ENCODE measurements at regions not wholly inside any gene's neighbourhood (a gene's known extent, or its start where the extent isn't known, plus 50 kb on each side); places are given as distances from the start of the nearest gene placed in this dataset.

DNA sequence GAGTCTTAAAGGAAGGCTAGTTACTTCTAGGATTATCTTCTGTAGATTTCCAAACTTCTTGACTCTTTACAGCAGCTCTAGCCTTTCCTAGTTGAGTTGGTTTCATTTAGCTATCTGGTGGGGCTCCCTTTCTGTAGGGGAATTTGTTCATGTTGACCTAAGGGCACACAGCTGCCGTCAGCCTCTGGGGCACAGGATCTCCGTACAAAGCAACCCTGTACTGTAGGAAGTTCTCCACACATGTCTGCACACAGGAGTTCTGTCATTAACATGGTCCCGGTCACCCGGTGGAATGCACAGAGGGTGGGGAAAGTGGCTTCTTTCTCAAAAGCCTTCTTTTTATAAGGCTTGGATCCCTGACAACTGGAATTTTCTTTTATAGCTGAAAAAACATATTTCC lies 88.7 kb upstream of the TNIK start:
- Histone ChIP-seq H3K27ac (ENCODE audit: low read depth in 1 of 2, low read length in 1 of 2) (no peak overlapping the region), H3K4me3 (no peak overlapping the region), H3K9me3 (ENCODE audit: control insufficient read depth in 4 of 4, insufficient read depth in 3 of 4, low read length in 3 of 4) (no peaks in the 10 kb centered on the region), H3K36me3 (ENCODE audit: control insufficient read depth in 4 of 4, insufficient read depth in 4 of 4, low read length in 4 of 4) (no peaks in the 10 kb centered on the region), H3K4me1 (ENCODE audit: control insufficient read depth in 5 of 5, insufficient read depth in 5 of 5, low read length in 5 of 5) (peaks cover 0 to 6% (median 3%) of the 10 kb centered on the region in 5 donors), H3K9ac (ENCODE audit: insufficient read depth in 1 of 2, low read length in 2 of 2) (no peak overlapping the region), H3K27me3 (ENCODE audit: control insufficient read depth in 3 of 3, insufficient read depth in 3 of 3, low read length in 2 of 3) (no peaks in the 10 kb centered on the region)
- ATAC-seq (ENCODE audit: insufficient read depth, low FRiP score) (no peak), DNase-seq (peak in 1 of 3 donors; percentile 15)
- 62 to 75% methylated on average over 4 of the region's 4 CpGs for WGBS, 2 donors
- TF ChIP-seq, protein P1, sequence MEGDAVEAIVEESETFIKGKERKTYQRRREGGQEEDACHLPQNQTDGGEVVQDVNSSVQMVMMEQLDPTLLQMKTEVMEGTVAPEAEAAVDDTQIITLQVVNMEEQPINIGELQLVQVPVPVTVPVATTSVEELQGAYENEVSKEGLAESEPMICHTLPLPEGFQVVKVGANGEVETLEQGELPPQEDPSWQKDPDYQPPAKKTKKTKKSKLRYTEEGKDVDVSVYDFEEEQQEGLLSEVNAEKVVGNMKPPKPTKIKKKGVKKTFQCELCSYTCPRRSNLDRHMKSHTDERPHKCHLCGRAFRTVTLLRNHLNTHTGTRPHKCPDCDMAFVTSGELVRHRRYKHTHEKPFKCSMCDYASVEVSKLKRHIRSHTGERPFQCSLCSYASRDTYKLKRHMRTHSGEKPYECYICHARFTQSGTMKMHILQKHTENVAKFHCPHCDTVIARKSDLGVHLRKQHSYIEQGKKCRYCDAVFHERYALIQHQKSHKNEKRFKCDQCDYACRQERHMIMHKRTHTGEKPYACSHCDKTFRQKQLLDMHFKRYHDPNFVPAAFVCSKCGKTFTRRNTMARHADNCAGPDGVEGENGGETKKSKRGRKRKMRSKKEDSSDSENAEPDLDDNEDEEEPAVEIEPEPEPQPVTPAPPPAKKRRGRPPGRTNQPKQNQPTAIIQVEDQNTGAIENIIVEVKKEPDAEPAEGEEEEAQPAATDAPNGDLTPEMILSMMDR (IDR thresholded peaks at IDR 0.05; ENCODE audit: control extremely low read depth, extremely low read depth): no peak

DNA sequence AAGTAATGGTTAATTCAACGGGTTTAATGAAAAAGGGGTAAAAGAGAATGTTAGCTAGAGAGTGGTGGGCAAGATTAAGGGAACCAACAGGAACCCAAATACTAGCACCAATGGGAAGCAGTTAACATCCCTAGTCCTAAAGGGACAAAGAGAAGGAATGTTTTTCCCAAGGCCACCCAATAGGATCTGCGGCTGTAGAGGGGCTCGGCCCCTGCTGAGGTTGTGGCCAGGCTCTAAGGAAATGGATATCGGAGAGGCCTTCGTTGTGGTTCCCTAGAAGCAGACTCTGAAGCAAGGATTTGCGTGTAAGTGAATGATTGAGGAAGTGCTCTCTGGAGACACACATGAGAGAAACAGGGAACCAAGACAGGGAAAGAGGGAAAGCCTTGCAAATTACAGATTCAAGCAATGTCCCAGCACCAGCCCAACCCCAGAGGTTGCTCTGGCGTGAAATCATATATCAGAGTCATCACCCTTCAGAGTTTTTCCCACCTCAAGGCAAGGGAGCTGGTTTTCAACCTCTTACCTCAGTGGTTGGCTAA lies 83.6 kb upstream of the TNIK start:
- peaks cover 0 to 4% (median 2%) of the 10 kb centered on the region in 5 donors for H3K4me1 ChIP-seq (ENCODE audit: control insufficient read depth in 5 of 5, insufficient read depth in 5 of 5, low read length in 5 of 5)
- TF ChIP-seq, protein P1 (IDR thresholded peaks at IDR 0.05; ENCODE audit: control extremely low read depth, extremely low read depth): no peak
- no peak overlapping the region for H3K27ac ChIP-seq (ENCODE audit: low read depth in 1 of 2, low read length in 1 of 2)
- H3K9ac ChIP-seq (ENCODE audit: insufficient read depth in 1 of 2, low read length in 2 of 2): no peak overlapping the region
- no peaks in the 10 kb centered on the region for H3K27me3 ChIP-seq (ENCODE audit: control insufficient read depth in 3 of 3, insufficient read depth in 3 of 3, low read length in 2 of 3)
- ATAC-seq (ENCODE audit: insufficient read depth, low FRiP score): no peak
- H3K36me3 ChIP-seq (ENCODE audit: control insufficient read depth in 4 of 4, insufficient read depth in 4 of 4, low read length in 4 of 4): no peaks in the 10 kb centered on the region
- no peaks in the 10 kb centered on the region for H3K9me3 ChIP-seq (ENCODE audit: control insufficient read depth in 4 of 4, insufficient read depth in 3 of 4, low read length in 3 of 4)
- DNase-seq: no peak
- 67 to 82% methylated on average over 7 of the region's 7 CpGs for WGBS, 2 donors
- no peak overlapping the region for H3K4me3 ChIP-seq

DNA sequence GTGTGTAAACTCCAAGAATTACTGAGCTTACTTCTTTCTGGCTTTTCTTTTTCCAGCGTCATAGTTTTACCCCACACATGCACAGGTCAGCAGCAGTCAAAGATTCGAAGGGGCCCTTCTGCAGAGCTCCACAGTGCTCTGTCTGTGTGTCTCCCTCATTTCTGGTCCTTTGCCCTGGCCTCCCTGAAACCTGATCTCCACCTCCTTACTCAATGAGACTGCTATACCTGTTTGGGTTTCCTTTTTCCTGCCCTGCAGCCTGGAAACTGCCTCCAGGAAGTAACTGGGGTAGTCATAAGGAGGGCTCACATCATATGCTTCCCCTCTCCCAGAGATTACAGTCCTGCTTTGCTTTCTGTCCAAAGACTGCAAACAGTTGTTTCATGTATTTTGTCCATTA lies 82.8 kb upstream of the TNIK start:
- Histone ChIP-seq H3K36me3 (ENCODE audit: control insufficient read depth in 4 of 4, insufficient read depth in 4 of 4, low read length in 4 of 4) (no peaks in the 10 kb centered on the region), H3K4me3 (no peak overlapping the region), H3K4me1 (ENCODE audit: control insufficient read depth in 5 of 5, insufficient read depth in 5 of 5, low read length in 5 of 5) (no peaks in the 10 kb centered on the region), H3K27me3 (ENCODE audit: control insufficient read depth in 3 of 3, insufficient read depth in 3 of 3, low read length in 2 of 3) (no peaks in the 10 kb centered on the region), H3K9ac (ENCODE audit: insufficient read depth in 1 of 2, low read length in 2 of 2) (no peak overlapping the region), H3K27ac (ENCODE audit: low read depth in 1 of 2, low read length in 1 of 2) (no peak overlapping the region), H3K9me3 (ENCODE audit: control insufficient read depth in 4 of 4, insufficient read depth in 3 of 4, low read length in 3 of 4) (no peaks in the 10 kb centered on the region)
- WGBS, 2 donors: 48 to 81% methylated on average over 2 of the region's 2 CpGs
- no peak for ATAC-seq (ENCODE audit: insufficient read depth, low FRiP score)
- no peak for DNase-seq
- TF ChIP-seq, protein P1 (IDR thresholded peaks at IDR 0.05; ENCODE audit: control extremely low read depth, extremely low read depth): no peak

DNA sequence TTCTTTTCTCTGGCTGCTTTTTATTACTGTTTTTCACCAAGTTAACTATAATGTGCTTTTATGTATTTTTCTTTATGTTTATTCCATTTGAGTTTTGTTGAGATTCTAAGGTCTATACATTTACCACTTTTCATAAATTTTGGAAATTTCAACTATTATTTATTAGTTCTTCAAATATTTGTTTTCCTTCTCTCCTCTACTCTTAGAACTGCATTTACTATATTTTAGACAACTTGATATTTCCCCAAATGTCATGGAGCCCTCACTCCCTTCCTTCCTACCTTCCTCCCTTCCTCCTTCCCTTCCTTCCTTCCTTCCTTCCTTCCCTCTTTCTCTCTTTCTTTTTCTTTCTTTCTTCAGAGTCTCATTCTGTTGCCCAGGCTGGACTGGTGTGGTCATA lies 81.4 kb upstream of the TNIK start:
- TF ChIP-seq, protein P1 (IDR thresholded peaks at IDR 0.05; ENCODE audit: control extremely low read depth, extremely low read depth): no peak
- H3K4me1 ChIP-seq (ENCODE audit: control insufficient read depth in 5 of 5, insufficient read depth in 5 of 5, low read length in 5 of 5): no peaks in the 10 kb centered on the region
- no peak for ATAC-seq (ENCODE audit: insufficient read depth, low FRiP score)
- H3K36me3 ChIP-seq (ENCODE audit: control insufficient read depth in 4 of 4, insufficient read depth in 4 of 4, low read length in 4 of 4): no peaks in the 10 kb centered on the region
- no peaks in the 10 kb centered on the region for H3K9me3 ChIP-seq (ENCODE audit: control insufficient read depth in 4 of 4, insufficient read depth in 3 of 4, low read length in 3 of 4)
- no peak overlapping the region for H3K9ac ChIP-seq (ENCODE audit: insufficient read depth in 1 of 2, low read length in 2 of 2)
- H3K4me3 ChIP-seq: no peak overlapping the region
- DNase-seq: no peak
- H3K27ac ChIP-seq (ENCODE audit: low read depth in 1 of 2, low read length in 1 of 2): no peak overlapping the region
- no peaks in the 10 kb centered on the region for H3K27me3 ChIP-seq (ENCODE audit: control insufficient read depth in 3 of 3, insufficient read depth in 3 of 3, low read length in 2 of 3)

All from lung (tissue), 11 donors.